GM19043 (cell line): ENCODE measurements at regions not wholly inside any gene's neighbourhood (a gene's known extent, or its start where the extent isn't known, plus 50 kb on each side); places are given as distances from the start of the nearest gene placed in this dataset.
"Not testable (repeated sequence)": the region's sequence is repeated elsewhere in the genome, so short reads cannot be mapped to it uniquely, and the experiment has no call there.

ENCODE experiments used
- ATAC-seq: cut with Tn5 transposase; IDR thresholded peaks from one replicate; pipeline ENCODE4 v1.9.1; 2021; ENCODE audit warnings: low read depth; ENCODE audit not compliant: unreplicated experiment

GRCh38 chr4:10780803-10781202, 96.2 kb upstream of the CLNK start:
- not testable (repeated sequence) for ATAC-seq

- not testable (repeated sequence) for ATAC-seq
Measured at GRCh38 chr4:10775132-10775531, 90.6 kb upstream of the CLNK start.

- no peak for ATAC-seq
Measured at GRCh38 chr4:10773656-10774055, 89.1 kb upstream of the CLNK start.

- no peak for ATAC-seq
Measured at GRCh38 chr4:10773010-10773409, 88.4 kb upstream of the CLNK start.

- ATAC-seq: no peak
Measured at GRCh38 chr4:10765386-10765785, 80.8 kb upstream of the CLNK start.

GRCh38 chr4:10762561-10762960, 78.0 kb upstream of the CLNK start:
- ATAC-seq: no peak

- no peak for ATAC-seq
Measured at GRCh38 chr4:10761903-10762302, 77.3 kb upstream of the CLNK start.

- ATAC-seq: no peak
Measured at GRCh38 chr4:10760086-10760485, 75.5 kb upstream of the CLNK start.

- no peak for ATAC-seq
Measured at GRCh38 chr4:10758906-10759305, 74.3 kb upstream of the CLNK start.

- no peak for ATAC-seq
Measured at GRCh38 chr4:10753856-10754402, 69.4 kb upstream of the CLNK start.

- no peak for ATAC-seq
Measured at GRCh38 chr4:10753336-10753735, 68.8 kb upstream of the CLNK start.

- no peak for ATAC-seq
Measured at GRCh38 chr4:10750714-10751113, 66.1 kb upstream of the CLNK start.

GRCh38 chr4:10747186-10747585, 62.6 kb upstream of the CLNK start:
- peak; percentile 43 for ATAC-seq

GRCh38 chr4:10746371-10747171, 62.0 kb upstream of the CLNK start:
- no peak for ATAC-seq

- ATAC-seq: peak; percentile 48
Measured at GRCh38 chr4:10743357-10743756, 58.8 kb upstream of the CLNK start.

GRCh38 chr4:10741961-10742699, 57.6 kb upstream of the CLNK start:
- ATAC-seq: peak; percentile 47

GRCh38 chr4:10740891-10741620, 56.5 kb upstream of the CLNK start:
- ATAC-seq: no peak

GRCh38 chr4:10740251-10740650, 55.7 kb upstream of the CLNK start:
- no peak for ATAC-seq

- ATAC-seq: no peak
Measured at GRCh38 chr4:10738826-10739489, 54.4 kb upstream of the CLNK start.

GRCh38 chr4:10737337-10737736, 52.8 kb upstream of the CLNK start:
- no peak for ATAC-seq
